Liver (tissue), 3 donors: ENCODE measurements at regions not wholly inside any gene's neighbourhood (a gene's known extent, or its start where the extent isn't known, plus 50 kb on each side); places are given as distances from the start of the nearest gene placed in this dataset.
"Not testable (repeated sequence)": the region's sequence is repeated elsewhere in the genome, so short reads cannot be mapped to it uniquely, and the experiment has no call there.

Experiments used
- ATF3 ChIP-seq: IDR thresholded peaks from 2 replicates; pipeline ENCODE4 v1.6.1; 2016; ENCODE audit warnings: antibody characterized with exemption
- CTCF ChIP-seq: fragments of 150-350 bp; IDR thresholded peaks from 2 replicates; pipeline ENCODE4 v1.5.1; 2017; ENCODE audit warnings: improper control_type of control experiment, low read depth, low read length; ENCODE audit not compliant: missing input control
- EGR1 ChIP-seq, 2 donors: IDR thresholded peaks; 2 replicates each; pipeline ENCODE4 v1.6.1; 2016 to 2018; ENCODE audit warnings: antibody characterized with exemption in 2 of 2, low read depth in 2 of 2
- FOXA2 ChIP-seq: IDR thresholded peaks from 2 replicates; pipeline ENCODE4 v1.6.1; 2016; ENCODE audit warnings: antibody characterized with exemption
- JUND ChIP-seq, 2 donors: IDR thresholded peaks; 2 replicates each; pipeline ENCODE4 v1.6.1; 2016; ENCODE audit warnings: antibody characterized with exemption in 2 of 2
- MAX ChIP-seq: IDR thresholded peaks from 2 replicates; pipeline ENCODE4 v1.6.1; 2016; ENCODE audit warnings: antibody characterized with exemption
- RAD21 ChIP-seq, 2 donors: IDR thresholded peaks; 2 replicates each; pipeline ENCODE4 v1.6.1; 2016; ENCODE audit warnings: antibody characterized with exemption in 2 of 2, mild to moderate bottlenecking in 2 of 2
- REST ChIP-seq: IDR thresholded peaks from 2 replicates; pipeline ENCODE4 v1.6.1; 2016; ENCODE audit warnings: antibody characterized with exemption, mild to moderate bottlenecking
- SP1 ChIP-seq: IDR thresholded peaks from 2 replicates; pipeline ENCODE4 v1.6.1; 2018; ENCODE audit warnings: antibody characterized with exemption, mild to moderate bottlenecking
- TAF1 ChIP-seq: conservative IDR thresholded peaks from 2 replicates; pipeline ENCODE4 v1.6.1; 2016; ENCODE audit warnings: antibody characterized with exemption, mild to moderate bottlenecking
- YY1 ChIP-seq: IDR thresholded peaks from 2 replicates; pipeline ENCODE4 v1.6.1; 2016; ENCODE audit warnings: antibody characterized with exemption, mild to moderate bottlenecking
- ZBTB33 ChIP-seq: IDR thresholded peaks from 2 replicates; pipeline ENCODE4 v1.6.1; 2016; ENCODE audit warnings: antibody characterized with exemption
- donor health status: healthy.
- donor health status: healthy.

- not testable (repeated sequence) for TF ChIP-seq CTCF; ATF3; FOXA2; REST; MAX; TAF1; EGR1 (IDR thresholded peaks at IDR 0.05; ENCODE audit: low read depth in 2 of 2); ZBTB33; SP1; YY1; RAD21 (IDR thresholded peaks at IDR 0.05); JUND (IDR thresholded peaks at IDR 0.05)
Measured at GRCh38 chr16:29200135-29200601, 206.3 kb downstream of the NPIPB11 start.
